IPS DF 4.7 (cell line): ENCODE measurements at regions not wholly inside any gene's neighbourhood (a gene's known extent, or its start where the extent isn't known, plus 50 kb on each side); places are given as distances from the start of the nearest gene placed in this dataset.
"Not testable (repeated sequence)": the region's sequence is repeated elsewhere in the genome, so short reads cannot be mapped to it uniquely, and the experiment has no call there.

ENCODE experiments used
- DNase-seq: peaks from one replicate; pipeline ENCODE4 v3.0.0-alpha.2; 2013; ENCODE audit warnings: low spot score; ENCODE audit errors: extremely low read depth

- DNase-seq = no peak
These were observed 282.9 kb downstream of the DUSP6 start for GRCh38 chr12:89069431-89069830.

GRCh38 chr12:89067421-89068187 lies 284.7 kb downstream of the DUSP6 start:
- no peak for DNase-seq

GRCh38 chr12:89064780-89065179 lies 287.5 kb downstream of the DUSP6 start:
- no peak for DNase-seq

- DNase-seq = no peak
These were observed 288.1 kb downstream of the DUSP6 start for GRCh38 chr12:89064151-89064550.

GRCh38 chr12:89062996-89063395 lies 289.3 kb downstream of the DUSP6 start:
- no peak for DNase-seq

GRCh38 chr12:89059721-89060541 lies 292.4 kb downstream of the DUSP6 start:
- no peak for DNase-seq

GRCh38 chr12:89059056-89059455 lies 293.2 kb downstream of the DUSP6 start:
- no peak for DNase-seq

- no peak for DNase-seq
These were observed 293.9 kb downstream of the DUSP6 start for GRCh38 chr12:89058402-89058801.

GRCh38 chr12:89053817-89054216 lies 298.5 kb downstream of the DUSP6 start:
- DNase-seq = not testable (repeated sequence)

- DNase-seq = peak; percentile 60
These were observed 301.1 kb downstream of the DUSP6 start for GRCh38 chr12:89051065-89051677.

- DNase-seq = no peak
These were observed 304.4 kb downstream of the DUSP6 start for GRCh38 chr12:89047856-89048418.

GRCh38 chr12:89041078-89041477 lies 311.2 kb downstream of the DUSP6 start:
- no peak for DNase-seq

GRCh38 chr12:89040146-89040964 lies 311.9 kb downstream of the DUSP6 start:
- DNase-seq = no peak

GRCh38 chr12:89038831-89039512 lies 313.3 kb downstream of the DUSP6 start:
- no peak for DNase-seq

- no peak for DNase-seq
These were observed 319.2 kb downstream of the DUSP6 start for GRCh38 chr12:89033062-89033461.

GRCh38 chr12:89029961-89030360 lies 322.3 kb downstream of the DUSP6 start:
- no peak for DNase-seq

GRCh38 chr12:89024580-89024979 lies 327.7 kb downstream of the DUSP6 start:
- DNase-seq = no peak

GRCh38 chr12:89023936-89024335 lies 328.4 kb downstream of the DUSP6 start:
- DNase-seq = no peak

- DNase-seq = no peak
These were observed 331.6 kb downstream of the DUSP6 start for GRCh38 chr12:89020689-89021088.

GRCh38 chr12:89020121-89020480 lies 332.2 kb downstream of the DUSP6 start:
- DNase-seq = no peak
